ENCODE measurements at regions not wholly inside any gene's neighbourhood (a gene's known extent, or its start where the extent isn't known, plus 50 kb on each side); places are given as distances from the start of the nearest gene placed in this dataset.
"Not testable (repeated sequence)": the region's sequence is repeated elsewhere in the genome, so short reads cannot be mapped to it uniquely, and the experiment has no call there.

DNA sequence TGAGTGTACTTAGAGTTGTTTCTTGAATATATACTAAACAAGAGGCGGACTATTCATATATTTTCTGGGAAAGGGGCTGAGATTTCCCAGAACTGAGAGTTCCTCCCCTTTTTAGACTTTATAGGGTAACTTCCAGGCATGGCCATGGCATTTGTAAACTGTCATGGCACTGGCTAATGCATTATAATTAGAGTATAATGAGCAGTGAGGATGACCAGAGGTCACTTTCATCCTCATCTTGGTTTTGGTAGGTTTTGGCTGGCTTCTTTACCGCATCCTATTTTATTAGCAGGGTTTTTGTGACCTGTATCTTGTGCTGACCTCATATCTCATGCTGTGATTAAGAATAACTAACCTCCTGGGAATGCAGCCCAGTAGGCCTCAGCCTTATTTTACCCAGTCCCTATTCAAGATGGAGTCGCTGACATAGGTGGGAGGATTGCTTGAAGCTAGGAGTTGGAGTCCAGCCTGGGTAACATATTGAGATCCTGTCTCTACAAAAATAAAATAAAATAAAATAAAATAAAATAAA lies 91.4 kb downstream of the MOBP start:
- no peak for DNase-seq

DNA sequence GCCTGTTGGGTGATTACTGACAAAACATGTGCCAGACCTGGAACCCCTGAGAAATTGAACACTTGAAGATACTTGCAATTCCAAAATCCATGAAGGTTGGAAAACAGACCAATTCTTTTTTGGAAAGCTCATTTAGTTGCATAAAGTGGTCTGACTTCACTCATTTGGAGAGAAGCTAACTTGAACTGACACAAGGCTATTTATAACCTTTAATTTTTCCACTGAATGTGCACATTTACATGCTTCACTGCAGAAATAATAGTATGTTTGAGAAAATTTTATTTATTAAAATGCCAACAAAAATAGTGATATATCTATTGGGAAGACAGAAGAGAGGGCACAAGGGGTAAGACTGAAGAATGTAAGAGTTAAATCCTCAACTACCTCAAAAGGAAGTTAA lies 92.1 kb downstream of the MOBP start:
- DNase-seq: no peak

DNA sequence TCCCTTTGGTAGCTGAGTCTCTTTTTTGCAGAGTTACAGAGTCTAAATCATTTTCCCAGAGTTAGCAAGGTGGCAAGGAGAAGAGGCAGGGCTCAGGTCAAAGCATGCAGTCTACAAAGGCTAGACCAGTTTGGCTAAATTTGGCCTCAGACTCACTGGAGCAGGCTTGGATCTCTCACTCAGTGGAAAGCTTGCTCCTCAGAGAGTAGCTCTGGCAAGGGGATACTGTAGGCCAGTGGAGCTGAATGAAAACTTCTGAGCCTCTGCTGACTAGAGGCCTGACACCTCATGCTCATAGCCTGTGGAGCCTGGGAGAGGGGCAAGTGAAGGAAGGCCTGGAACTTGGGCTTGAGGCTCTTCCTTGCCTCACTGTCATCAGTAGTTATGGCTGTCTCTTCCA lies 101.0 kb downstream of the MOBP start:
- DNase-seq: no peak

DNA sequence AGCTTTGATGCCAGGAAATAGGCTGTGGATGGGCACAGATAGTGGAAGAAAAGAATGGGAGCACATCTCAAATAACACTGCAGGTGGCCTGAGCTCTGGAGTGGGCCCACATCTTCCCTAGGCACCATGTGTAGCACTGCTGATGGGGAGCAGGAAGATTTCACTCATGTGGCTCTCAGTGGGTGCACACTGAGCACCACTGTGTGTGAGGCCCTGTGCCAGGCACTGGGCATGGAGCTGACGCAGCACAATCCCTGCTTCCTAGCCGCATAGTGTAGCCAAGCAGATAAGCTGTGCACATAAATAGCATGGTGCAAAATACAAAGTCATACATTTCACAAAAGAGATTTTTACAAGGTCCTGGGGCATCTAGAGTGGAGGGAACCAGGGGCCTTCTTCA lies 101.6 kb downstream of the MOBP start:
- DNase-seq: no peak

DNA sequence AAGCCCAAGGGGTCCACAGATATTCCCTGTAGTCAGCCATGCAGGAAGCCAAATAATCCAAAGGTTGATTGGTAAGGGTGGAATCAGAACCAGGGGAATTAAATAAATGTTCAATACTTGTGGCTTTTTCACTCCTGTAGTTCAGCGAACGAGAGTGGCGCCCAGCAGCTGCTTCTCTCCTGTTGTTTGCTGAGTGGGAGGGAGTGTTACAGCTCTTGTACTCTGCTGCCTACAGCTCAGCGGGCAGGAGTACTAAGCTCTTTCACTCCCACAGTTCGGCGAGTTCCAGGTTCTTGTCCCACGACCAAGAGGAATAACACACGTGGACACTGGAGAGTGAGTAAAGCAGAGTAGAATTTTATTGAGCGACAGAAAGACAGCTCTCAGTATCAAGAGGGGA lies 105.9 kb downstream of the MOBP start:
- DNase-seq: no peak

DNA sequence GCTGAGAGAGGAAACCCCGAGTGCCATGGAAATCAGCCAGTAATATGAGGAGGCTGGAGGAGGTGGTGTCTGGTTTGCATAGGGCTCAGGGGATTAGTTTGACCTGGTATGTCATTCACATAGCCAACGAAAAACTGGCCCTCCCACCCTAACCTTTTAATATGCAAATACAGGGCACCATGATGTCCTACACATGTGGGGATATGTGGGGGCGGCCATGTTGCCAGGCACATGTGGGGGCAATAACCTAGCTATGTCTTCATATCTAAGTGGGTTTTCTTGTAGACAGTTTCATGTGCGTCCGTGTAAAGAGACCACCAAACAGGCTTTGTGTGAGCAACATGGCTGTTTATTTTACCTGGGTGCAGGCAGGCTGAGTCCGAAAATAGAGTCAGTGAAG lies 110.1 kb downstream of the MOBP start:
- DNase-seq: no peak

DNA sequence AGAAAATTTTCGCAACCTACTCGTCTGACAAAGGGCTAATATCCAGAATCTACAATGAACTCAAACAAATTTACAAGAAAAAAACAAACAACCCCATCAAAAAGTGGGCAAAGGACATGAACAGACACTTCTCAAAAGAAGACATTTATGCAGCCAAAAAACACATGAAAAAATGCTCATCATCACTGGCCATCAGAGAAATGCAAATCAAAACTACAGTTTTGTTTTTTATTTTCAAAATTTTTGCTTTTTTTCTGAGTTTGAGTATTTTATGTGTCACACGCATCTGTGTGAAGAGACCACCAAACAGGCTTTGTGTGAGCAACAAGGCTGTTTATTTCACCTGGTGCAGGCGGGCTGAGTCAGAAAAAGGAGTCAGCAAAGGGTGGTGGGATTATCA lies 118.7 kb downstream of the MOBP start:
- not testable (repeated sequence) for DNase-seq

DNA sequence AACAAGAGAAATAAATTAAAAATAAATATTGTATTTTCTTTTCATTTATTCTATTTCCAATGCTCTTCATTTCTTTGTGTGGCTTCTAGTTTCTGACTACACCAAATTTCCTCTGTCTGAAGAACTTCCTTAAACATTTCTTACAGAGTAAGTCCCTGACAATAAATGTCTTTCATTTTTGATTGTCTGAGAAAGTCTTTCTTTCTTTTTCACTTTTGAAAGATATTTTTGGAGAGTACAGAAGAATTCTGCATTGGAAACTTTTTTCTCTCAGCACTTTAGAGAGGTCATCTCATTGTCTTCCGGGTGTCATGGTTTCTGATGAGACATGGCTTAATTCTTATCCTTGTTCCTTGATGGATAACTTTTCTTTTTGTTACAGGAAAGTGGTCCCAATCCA lies 119.6 kb downstream of the MOBP start:
- no peak for DNase-seq

DNA sequence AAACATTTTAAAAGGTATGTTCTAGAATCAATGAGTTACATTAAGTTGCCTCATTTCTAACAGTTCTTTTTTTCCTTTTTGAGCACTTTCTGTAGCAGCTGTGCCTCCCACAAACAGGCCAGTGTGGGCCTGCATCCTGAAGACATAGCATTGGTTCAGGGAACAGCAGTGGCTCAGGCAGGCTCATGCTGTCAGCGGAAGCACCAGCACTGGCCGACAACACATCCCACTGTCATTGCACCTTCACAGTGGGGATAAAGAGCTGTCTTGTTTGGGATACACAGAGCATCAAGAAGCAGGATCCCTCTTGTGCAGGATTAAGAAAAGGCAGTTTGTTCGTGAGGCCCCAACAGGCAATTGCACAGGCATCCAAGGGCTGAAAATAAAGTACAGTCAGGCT lies 123.3 kb downstream of the MOBP start:
- no peak for DNase-seq

DNA sequence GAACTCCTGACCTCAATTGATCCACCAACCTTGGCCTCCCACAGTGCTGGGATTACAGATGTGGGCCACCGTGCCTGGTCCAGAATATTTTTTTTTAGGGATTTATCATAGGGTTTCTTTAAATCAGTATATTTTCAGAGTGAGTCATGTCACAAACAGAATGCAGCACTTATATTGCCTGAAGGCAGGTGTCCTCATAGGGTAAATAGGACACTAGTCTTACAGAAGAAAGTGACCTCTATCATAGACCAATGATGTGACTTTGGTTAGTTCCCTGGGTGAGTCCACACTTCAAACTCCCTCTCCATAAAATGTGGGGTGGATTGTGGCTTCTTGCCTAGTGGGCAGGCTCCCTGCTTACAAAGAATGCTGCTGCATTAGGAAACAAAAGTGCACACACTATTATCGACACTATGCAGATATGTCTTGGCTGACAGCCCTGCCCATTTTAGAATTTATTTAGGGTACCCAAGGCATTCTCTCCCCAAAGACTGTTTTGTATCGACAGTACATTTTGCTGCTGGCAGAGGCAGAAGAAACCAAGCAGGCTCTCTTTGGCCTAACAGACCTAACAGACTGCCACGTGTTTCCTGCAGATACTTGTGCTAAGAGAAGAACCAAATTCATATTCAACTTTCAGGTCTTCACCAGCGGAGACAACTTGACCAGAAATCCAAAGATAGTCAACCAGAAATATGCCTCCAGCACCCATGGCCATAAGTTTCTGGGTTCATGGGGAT lies 125.0 kb downstream of the MOBP start:
- DNase-seq: no peak

DNA sequence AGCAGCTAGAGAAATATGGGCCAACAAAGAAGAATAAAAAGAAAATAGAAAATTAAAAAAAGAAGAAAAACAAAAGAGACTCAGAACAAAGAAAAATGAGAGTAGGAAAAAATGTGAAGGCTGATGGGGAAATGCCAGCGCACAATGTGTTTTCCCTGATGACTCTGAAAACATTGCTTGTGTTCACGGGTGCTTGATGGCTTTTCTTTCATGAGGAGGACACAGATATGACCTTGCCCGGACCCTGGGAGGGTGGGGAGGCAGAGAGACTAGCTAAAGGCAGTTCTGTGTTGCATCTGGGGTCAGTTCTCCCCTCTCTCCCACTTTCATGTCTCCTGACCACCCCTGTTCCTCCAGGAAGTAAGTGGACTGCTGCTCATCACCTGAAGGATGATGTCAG lies 125.9 kb downstream of the MOBP start:
- no peak for DNase-seq

DNA sequence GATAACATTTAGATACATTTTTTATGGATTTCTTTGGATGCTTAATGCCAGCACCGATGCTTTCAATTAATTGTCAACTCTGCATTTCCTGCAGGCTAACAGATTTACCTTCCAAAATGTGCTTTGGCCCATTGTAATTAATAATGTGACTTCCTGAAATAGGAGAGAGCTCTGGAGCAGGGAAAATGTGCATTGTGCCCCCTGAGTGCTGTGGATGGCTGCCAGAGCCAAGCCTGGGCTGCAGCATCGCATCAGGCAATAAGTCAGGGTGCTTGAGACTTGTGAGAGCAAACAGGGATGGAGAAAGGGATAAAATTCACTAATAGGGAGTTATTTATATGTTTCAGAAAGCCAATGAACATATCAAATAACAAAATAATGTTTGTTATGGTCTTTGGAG lies 133.8 kb downstream of the MOBP start:
- no peak for DNase-seq

DNA sequence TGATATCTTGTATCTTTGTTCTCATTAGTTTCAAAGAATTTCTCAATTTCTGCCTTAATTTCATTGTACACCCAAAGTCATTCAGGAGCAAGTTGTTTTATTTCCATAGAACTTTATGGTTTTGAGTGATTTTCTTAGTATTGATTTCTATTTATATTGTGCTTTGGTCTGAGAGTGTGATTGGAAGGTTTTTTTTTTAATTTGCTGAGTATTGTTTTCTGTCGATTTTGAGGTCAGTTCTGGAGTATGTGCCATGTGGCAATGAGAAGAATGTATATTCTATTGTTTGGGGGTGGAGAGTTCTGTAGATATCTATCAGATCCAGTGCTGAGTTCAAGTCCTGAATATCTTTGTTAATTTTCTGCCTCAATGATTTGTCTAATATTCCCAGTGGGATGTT lies 138.4 kb downstream of the MOBP start:
- DNase-seq: no peak

DNA sequence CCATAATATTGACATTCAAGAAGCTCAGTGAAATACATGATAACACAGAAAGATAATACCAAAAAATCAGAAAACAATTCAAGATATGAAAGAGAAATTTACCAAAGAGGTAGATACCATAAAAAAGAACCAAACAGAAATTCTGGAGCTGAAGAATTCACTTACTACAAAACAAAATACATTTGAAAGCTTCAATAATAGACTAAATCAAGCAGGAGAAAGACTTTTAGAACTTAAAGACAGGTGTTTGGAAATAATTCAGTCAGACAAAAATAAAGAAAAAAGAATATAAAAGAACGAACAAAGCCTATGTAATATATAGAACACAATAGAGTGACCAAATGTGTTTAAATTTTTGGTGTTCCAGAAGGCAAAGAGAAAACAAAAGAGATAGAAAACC lies 158.7 kb downstream of the MOBP start:
- DNase-seq: no peak

DNA sequence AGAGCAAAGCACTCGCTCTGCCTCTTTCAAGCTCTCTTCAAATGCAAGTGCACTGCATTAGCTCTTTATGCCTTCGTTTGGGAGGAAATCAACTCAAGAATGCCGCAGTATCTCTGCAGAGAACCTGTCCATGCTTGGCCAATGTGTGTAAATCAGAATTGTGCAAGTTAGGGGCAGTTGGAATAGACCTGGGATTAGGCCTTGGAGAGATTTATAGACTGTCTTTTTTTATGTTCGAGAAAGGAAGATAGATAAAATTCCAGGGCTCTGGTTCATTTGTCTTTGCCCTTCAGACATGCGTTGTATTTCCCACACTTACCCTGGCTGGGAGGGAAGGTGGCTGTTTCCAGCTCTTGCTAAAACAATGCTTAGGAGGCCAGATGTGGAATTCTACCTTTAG lies 163.7 kb downstream of the MOBP start:
- no peak for DNase-seq

DNA sequence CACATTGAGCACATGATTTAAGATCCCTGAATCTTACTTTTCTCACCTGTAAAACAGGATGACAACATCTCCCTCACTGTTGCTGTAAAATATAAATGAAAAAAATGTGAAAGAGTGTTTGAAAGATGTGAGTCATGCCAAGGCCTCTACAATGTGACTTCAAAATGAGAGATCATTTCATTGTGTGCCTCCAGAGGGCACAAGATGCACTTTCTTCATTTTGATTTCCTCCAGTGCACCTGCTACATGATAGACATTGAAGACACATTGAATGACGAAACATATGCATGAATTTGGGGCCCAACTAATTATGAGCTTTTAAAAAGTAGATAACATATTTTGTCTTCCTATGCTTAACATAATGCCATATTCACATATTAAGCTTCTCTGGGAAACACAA lies 170.3 kb downstream of the MOBP start:
- DNase-seq: no peak

DNA sequence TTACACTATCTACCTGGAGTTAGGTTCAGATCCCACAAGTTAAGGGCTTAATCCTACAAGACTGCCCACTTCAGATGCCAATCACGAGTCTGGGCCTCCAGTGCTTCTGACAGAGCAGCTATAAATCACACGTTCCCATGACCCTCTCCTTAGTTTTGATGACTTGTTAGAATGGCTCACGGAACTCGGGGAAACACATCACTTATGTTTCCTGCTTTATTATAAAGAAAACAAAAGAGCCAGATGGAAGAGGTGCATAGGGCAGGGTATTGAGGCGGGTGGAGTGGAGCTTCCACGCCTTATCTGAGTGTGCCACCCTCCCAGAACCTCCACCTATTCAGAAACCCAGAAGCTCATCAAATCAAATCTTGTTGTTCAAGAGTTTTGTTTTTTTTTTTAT lies 170.8 kb downstream of the MOBP start:
- no peak for DNase-seq

DNA sequence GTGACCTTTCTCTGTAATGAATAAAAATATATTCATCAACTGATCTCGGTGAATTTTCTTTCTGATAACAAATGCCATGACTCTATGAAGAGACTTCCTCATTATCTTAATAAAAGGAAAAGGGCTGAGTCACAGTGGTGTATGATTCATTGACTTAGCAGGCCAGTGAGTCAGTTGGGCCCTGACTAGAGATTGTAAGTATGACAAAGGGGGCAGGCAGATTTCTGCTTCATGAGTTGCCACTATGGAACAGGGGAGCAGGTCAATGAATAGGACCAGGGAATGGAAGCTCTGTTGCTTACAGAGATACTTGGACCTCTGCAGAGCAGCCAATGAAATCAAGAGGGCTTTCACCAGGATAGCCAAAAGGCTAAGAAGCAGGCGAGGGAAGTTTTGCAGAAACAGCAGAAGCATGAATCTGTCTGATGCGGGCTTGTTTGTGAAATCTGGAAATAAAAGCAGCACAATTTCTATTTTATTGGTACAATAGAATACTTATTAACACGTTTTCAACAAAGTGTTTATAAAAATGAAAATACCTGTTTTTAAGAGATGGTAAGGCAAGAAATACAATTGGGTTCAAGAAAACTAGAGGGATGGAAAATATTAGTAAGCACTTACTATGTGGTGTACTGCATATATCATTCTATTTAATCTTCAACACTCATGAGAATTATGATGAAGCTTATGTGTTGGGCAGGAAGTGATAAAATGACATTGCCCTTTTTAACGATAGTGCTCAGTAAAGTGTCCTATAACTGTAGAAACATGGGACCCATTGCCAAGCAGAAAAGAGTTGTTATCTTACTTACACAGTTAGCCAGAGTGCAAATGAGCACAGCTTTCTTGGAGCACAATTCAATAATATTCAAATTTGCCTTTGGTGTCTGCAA lies 169.8 kb upstream of the MYRIP start:
- DNase-seq: peak; percentile 94

DNA sequence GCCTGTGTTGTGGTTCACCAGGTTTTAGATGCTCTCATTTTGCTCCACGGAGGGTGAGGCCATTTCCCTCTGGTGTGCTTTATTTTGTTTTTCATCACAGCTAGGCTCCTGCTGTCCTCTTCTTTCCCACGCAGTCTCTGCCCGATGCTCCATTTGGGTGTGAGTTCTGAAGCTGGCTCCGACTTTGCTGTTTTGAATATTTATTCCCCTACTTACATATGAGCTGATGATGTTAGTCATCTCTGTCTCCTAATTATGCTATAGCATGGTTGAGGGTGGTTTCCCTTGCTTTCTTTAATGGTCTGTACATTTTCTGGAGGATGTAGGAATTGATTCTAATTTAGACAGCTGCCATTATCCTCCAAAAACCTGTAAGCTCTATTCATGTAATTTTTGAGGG lies 168.1 kb upstream of the MYRIP start:
- no peak for DNase-seq

DNA sequence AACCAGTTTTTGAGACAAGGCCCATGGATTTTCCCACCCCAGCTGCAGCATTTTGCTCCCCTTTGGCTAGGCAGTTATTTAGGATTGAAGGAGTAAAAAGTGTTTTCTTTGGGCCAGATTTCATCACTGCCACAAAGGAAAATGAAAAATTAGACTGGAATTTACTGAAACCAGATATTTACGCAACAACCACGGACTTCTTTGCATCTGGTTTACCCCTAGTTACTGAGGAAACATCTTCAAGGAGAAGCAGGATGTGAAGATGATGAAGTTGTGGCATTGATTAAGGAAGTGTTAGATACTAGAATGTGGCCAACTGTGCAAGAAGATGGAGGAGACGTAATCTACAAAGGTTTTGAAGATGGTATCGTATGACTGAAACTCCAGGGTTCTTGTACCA lies 165.2 kb upstream of the MYRIP start:
- no peak for DNase-seq

DNA sequence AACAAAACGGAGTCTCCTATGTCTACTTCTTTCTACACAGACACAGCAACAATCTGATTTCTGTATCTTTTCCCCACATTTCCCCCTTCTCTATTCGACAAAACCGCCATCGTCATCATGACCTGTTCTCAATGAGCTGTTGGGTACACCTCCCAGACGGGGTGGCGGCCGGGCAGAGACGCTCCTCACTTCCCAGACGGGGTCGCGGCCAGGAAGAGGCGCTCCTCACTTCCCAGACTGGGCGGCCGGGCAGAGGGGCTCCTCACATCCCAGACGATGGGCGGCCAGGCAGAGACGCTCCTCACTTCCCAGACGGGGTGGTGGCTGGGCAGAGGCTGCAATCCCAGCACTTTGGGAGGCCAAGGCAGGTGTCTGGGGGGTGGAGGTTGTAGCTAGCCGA lies 158.2 kb upstream of the MYRIP start:
- not testable (repeated sequence) for DNase-seq

DNA sequence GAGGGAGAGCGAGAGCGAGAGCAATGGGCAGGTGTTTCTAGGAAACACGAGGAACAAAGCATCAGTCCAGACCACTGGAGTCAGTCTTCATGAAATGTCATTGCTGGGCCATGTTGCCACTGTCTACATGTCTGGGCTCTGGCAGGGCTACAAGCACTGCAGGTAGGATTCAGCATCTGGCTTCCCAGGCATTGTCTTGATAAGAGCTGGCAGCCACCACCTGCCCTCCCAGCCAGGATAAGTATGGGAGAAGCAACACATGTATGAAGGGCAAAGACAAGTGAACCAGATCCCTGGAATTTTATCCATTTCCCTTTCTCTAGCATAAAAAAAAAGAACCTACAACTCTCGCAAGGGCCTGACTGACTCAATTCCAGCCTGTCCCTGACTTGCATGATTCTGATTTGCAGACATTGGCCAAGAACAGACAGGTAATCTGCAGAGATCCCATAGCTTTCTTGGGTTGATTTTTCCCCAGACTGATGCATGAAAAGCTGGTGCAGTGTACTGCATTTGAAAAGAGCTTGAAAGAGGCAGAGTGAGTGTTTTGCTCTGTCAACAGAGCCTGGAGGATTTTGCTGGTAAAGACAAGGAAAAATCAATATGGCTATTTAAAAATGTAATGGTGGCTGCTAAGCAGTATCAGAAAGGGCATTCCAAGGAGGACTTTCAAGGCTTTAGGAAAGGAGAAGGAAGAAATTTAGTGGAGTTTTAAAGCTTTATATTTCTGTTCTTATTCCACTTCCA lies 157.2 kb upstream of the MYRIP start:
- no peak for DNase-seq

DNA sequence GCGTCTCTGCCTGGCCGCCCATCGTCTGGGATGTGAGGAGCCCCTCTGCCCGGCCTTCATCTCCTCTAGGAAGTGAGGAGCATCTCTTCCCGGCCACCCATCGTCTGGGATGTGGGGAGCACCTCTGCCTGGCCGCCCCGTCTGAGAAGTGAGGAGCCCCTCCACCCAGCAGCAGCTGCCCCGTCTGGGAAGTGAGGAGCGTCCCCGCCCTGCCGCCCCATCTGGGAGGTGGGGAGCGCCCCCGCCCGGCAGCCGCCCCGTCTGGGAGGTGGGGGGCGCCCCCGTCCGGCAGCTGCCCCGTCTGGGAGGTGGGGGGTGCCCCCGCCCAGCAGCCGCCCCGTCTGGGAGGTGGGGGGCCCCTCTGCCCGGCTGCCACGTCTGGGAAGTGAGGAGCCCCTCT lies 153.7 kb upstream of the MYRIP start:
- DNase-seq: not testable (repeated sequence)

DNA sequence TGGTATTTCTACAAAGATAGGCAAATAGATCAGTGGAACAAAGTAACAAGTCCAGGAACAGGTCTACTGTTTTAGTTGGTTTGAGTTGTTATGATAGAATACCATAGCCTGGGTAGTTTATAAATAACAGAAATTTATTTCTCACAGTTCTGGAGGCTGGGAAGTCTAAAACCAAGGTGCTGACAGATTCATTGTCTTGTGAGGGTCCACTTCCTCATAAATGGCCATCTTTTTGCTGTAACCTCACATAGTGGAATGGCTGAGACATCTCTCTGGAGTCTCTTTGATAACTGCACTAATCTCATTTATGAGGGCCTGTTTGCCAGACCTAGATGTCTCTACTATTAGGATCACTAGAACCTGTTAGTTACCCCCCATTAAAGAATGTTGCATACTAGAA lies 152.3 kb upstream of the MYRIP start:
- no peak for DNase-seq

Data from amniotic stem cell (primary cell).